Body of pancreas (tissue), 4 donors: ENCODE measurements at regions not wholly inside any gene's neighbourhood (a gene's known extent, or its start where the extent isn't known, plus 50 kb on each side); places are given as distances from the start of the nearest gene placed in this dataset.

Source experiments
- CTCF ChIP-seq, 7 experiments: fragments of 450-650 bp in 4 of 7; fragments of 200-600 bp in 3 of 7; sonication (generic) in 3 of 7; IDR thresholded peaks; one replicate each; pipeline ENCODE4 v1.5.1; 2016 to 2019; ENCODE audit warnings: antibody characterized with exemption in 7 of 7
- POLR2A ChIP-seq, 3 donors: fragments of 450-650 bp; IDR thresholded peaks; one replicate each; pipeline ENCODE4 v1.6.1; 2016; ENCODE audit warnings: antibody characterized with exemption in 3 of 3, mild to moderate bottlenecking in 2 of 3

- no peak for TF ChIP-seq CTCF (IDR thresholded peaks at IDR 0.05)
- no peak for TF ChIP-seq POLR2A (IDR thresholded peaks at IDR 0.05)
Observed at GRCh38 chrX:123088331-123088730, 95.7 kb upstream of the GRIA3 start.
